ENCODE measurements at regions not wholly inside any gene's neighbourhood (a gene's known extent, or its start where the extent isn't known, plus 50 kb on each side); places are given as distances from the start of the nearest gene placed in this dataset.

DNA sequence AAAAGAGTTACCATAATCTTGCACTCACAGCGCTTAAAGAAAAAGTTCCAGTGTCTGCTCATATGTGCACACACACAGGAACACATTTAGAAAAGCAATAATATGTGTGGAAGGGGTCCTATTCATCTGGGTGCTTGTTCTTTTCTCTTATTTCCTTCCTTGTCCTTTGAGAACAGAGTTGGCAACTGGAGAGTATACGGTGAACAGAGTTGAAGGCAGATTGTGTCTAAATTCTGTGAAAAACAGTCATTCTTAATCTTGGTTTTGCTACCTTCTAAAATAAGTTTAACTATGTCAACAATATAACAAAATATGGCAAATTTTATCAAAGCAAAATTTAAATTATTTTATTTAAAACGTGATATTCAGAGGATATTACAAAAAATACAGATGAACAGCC is 365.1 kb upstream of the NOCT start:
- Histone ChIP-seq H3K36me3 (no peaks in the 10 kb centered on the region), H3K9me3 (peaks cover 0 to 6% (median 0%) of the 10 kb centered on the region in 8 donors), H3K27ac (no peak overlapping the region), H3K27me3 (replicated peaks in 1 of 7) (no peaks in the 10 kb centered on the region), H3K4me1 (no peaks in the 10 kb centered on the region), H3K4me3 (no peak overlapping the region)
- TF ChIP-seq CTCF (IDR thresholded peaks at IDR 0.05 in 8 of 11, conservative IDR thresholded peaks at IDR 0.05 in 3 of 11) (no peak), POLR2AphosphoS5 (IDR thresholded peaks at IDR 0.05) (no peak), POLR2A (IDR thresholded peaks at IDR 0.05) (no peak)
- intact Hi-C loops (cut with DNase I; ENCODE audit: low total_unique reads) = no loop called here
- 81 to 94% (median 89%) methylated on average over 3 of the region's 3 CpGs for WGBS, 5 donors
- no peak for DNase-seq

GRCh38 chr4:138647433-138647832 is 368.1 kb upstream of the NOCT start:
- no peak for DNase-seq
- no peaks in the 10 kb centered on the region for H3K27me3 ChIP-seq (replicated peaks in 1 of 7)
- 74 to 87% (median 83%) methylated on average over 2 of the region's 2 CpGs for WGBS, 5 donors
- H3K4me3 ChIP-seq = no peak overlapping the region
- H3K27ac ChIP-seq = no peak overlapping the region
- intact Hi-C loops (cut with DNase I; ENCODE audit: low total_unique reads) = no loop called here
- H3K9me3 ChIP-seq = peaks cover 0 to 4% (median 0%) of the 10 kb centered on the region in 8 donors
- H3K36me3 ChIP-seq = no peaks in the 10 kb centered on the region
- no peaks in the 10 kb centered on the region for H3K4me1 ChIP-seq
- TF ChIP-seq CTCF (IDR thresholded peaks at IDR 0.05 in 8 of 11, conservative IDR thresholded peaks at IDR 0.05 in 3 of 11) (no peak), POLR2AphosphoS5 (IDR thresholded peaks at IDR 0.05) (no peak), POLR2A (IDR thresholded peaks at IDR 0.05) (no peak)

GRCh38 chr4:138646383-138646782 is 369.2 kb upstream of the NOCT start:
- intact Hi-C loops (cut with DNase I; ENCODE audit: low total_unique reads) = no loop called here
- TF ChIP-seq POLR2AphosphoS5 (IDR thresholded peaks at IDR 0.05) (no peak), CTCF (IDR thresholded peaks at IDR 0.05 in 8 of 11, conservative IDR thresholded peaks at IDR 0.05 in 3 of 11) (no peak), POLR2A (IDR thresholded peaks at IDR 0.05) (no peak)

DNA sequence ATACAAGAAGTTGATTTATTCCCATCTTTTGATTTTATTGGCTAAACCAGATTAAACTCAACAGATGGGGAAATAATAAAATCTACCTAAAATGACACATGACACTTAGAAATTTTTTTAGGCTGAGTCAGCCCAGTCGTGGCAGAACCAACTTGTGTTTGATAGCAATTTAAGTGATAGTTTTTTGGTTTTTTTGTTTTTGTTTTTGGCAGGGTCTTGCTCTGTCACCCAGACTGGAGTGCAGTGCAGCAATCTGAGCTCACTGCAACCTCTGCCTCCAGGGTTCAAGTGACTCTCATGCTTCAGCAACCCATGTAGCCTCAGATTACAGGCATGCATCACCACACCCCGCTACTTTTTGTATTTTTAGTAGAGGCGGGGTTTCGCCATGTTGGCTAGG is 370.3 kb upstream of the NOCT start:
- 67 to 90% (median 72%) methylated on average over 4 of the region's 4 CpGs for WGBS, 5 donors
- H3K9me3 ChIP-seq = no peaks in the 10 kb centered on the region
- TF ChIP-seq CTCF (IDR thresholded peaks at IDR 0.05 in 8 of 11, conservative IDR thresholded peaks at IDR 0.05 in 3 of 11) = no peak
- TF ChIP-seq POLR2A (IDR thresholded peaks at IDR 0.05) = no peak
- TF ChIP-seq POLR2AphosphoS5 (IDR thresholded peaks at IDR 0.05) = no peak

More at GRCh38 chr4:138646383-138646782, 369.2 kb upstream of the NOCT start:
- no peaks in the 10 kb centered on the region for H3K27me3 ChIP-seq (replicated peaks in 1 of 7)
- 63 to 90% (median 74%) methylated on average over 4 of the region's 4 CpGs for WGBS, 5 donors
- H3K9me3 ChIP-seq = no peaks in the 10 kb centered on the region
- no peaks in the 10 kb centered on the region for H3K36me3 ChIP-seq
- no peak overlapping the region for H3K27ac ChIP-seq
- H3K4me1 ChIP-seq = no peaks in the 10 kb centered on the region
- H3K4me3 ChIP-seq = no peak overlapping the region
- no peak for DNase-seq

More for the DNA sequence above, 370.3 kb upstream of the NOCT start:
- Histone ChIP-seq H3K27me3 (replicated peaks in 1 of 7) (no peaks in the 10 kb centered on the region), H3K27ac (no peak overlapping the region), H3K4me1 (no peaks in the 10 kb centered on the region), H3K36me3 (no peaks in the 10 kb centered on the region), H3K4me3 (no peak overlapping the region)
- intact Hi-C loops (cut with DNase I; ENCODE audit: low total_unique reads) = no loop called here
- DNase-seq = no peak
